Activated CD8-positive, alpha-beta T cell treated with anti-CD3 and anti-CD28 coated beads for 36 hours (primary cell): ENCODE measurements at regions not wholly inside any gene's neighbourhood (a gene's known extent, or its start where the extent isn't known, plus 50 kb on each side); places are given as distances from the start of the nearest gene placed in this dataset.

ENCODE experiments used
- ATAC-seq: fragments of 200-7000 bp; cut with Tn5 transposase; one replicate; pipeline ENCODE4 v1.10.0; 2021; ENCODE audit warnings: mild to moderate bottlenecking, moderate library complexity
- CTCF ChIA-PET: fragments of 350-600 bp; sonication (Branson Sonifier 250); formaldehyde crosslinking; loops from one replicate; lab custom pipeline; 2021; ENCODE audit warnings: antibody characterized with exemption; lab: Charles Lee
- POLR2A ChIA-PET: fragments of 350-600 bp; sonication (Branson Sonifier 250); formaldehyde crosslinking; loops from one replicate; lab custom pipeline; 2021; ENCODE audit warnings: antibody characterized with exemption; lab: Charles Lee
- DNase-seq: peaks from one replicate; pipeline ENCODE4 v3.0.0-alpha.2; 2020
- H3K27ac Mint-ChIP-seq: one replicate; pipeline ENCODE4 v1.8.0; 2021; ENCODE audit warnings: mild to moderate bottlenecking, mixed read lengths
- H3K27me3 Mint-ChIP-seq: one replicate; pipeline ENCODE4 v1.8.0; 2021; ENCODE audit warnings: mixed read lengths
- H3K36me3 Mint-ChIP-seq: one replicate; pipeline ENCODE4 v1.8.0; 2021; ENCODE audit warnings: low read depth, mixed read lengths
- H3K4me1 Mint-ChIP-seq: one replicate; pipeline ENCODE4 v1.8.0; 2021; ENCODE audit warnings: low read depth, mixed read lengths
- H3K4me3 Mint-ChIP-seq: one replicate; pipeline ENCODE4 v1.8.0; 2021; ENCODE audit warnings: mild to moderate bottlenecking, moderate library complexity, mixed read lengths
- H3K9me3 Mint-ChIP-seq: one replicate; pipeline ENCODE4 v1.8.0; 2021; ENCODE audit warnings: mixed read lengths
- intact Hi-C: fragments of 100-400 bp; cut with micrococcal nuclease; formaldehyde crosslinking; loops from one replicate; pipeline ENCODE4 v1.10.0; 2022
- TF ChIP-seq, protein P1 (sequence below): fragments of 200-600 bp; IDR thresholded peaks from one replicate; pipeline ENCODE4 v1.8.0; 2022; ENCODE audit warnings: antibody characterized with exemption, mild to moderate bottlenecking

DNA sequence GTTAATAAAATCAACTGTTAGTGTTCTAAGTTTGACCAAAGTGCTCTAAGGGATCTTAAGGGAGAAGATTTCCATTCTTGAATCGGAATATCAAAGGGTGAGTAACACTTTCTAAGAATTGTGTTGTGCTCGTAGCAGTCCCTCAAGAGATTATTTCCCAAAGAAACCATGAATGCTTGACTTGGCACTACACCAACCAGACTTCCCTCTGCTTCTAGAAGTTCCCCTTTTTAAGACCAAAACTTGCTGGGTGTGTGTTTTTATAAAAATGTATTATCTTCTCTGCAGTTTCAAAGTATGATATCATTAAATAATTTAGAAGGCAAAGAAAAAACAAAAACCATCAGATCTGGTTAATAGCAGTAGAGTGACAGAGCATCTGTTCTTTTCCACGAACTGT, 522.0 kb upstream of the FAM98A start:
- Mint-ChIP-seq H3K4me3 (no peak overlapping the region), H3K27me3 (peaks cover 3% of the 10 kb centered on the region), H3K27ac (no peak overlapping the region), H3K9me3 (peaks cover 4% of the 10 kb centered on the region), H3K36me3 (no peaks in the 10 kb centered on the region), H3K4me1 (no peaks in the 10 kb centered on the region)
- ChIA-PET POLR2A (no interaction called here), CTCF (no interaction called here)
- TF ChIP-seq, protein P1, sequence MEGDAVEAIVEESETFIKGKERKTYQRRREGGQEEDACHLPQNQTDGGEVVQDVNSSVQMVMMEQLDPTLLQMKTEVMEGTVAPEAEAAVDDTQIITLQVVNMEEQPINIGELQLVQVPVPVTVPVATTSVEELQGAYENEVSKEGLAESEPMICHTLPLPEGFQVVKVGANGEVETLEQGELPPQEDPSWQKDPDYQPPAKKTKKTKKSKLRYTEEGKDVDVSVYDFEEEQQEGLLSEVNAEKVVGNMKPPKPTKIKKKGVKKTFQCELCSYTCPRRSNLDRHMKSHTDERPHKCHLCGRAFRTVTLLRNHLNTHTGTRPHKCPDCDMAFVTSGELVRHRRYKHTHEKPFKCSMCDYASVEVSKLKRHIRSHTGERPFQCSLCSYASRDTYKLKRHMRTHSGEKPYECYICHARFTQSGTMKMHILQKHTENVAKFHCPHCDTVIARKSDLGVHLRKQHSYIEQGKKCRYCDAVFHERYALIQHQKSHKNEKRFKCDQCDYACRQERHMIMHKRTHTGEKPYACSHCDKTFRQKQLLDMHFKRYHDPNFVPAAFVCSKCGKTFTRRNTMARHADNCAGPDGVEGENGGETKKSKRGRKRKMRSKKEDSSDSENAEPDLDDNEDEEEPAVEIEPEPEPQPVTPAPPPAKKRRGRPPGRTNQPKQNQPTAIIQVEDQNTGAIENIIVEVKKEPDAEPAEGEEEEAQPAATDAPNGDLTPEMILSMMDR: no peak
- no peak for DNase-seq
- ATAC-seq: no peak
- intact Hi-C loops: no loop called here

DNA sequence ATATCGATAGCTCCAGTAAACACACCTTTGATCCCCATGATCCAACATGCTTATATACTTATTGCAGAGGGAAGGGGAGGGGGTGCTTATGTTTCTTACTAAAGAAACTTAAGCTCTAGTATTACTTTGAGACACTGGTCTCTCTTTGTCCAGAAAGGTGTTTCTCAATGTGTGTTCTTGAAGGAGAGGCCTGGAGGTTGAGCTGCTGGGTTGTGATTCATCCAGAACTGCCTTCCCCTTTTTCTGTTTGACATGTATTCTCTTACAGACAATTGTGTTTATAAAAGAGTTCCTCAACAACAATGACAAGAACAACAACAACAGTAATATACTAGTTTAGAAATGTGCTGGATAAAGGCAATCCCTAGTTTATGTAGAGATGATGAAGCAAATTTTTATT, 516.0 kb upstream of the FAM98A start:
- POLR2A ChIA-PET: no interaction called here

DNA sequence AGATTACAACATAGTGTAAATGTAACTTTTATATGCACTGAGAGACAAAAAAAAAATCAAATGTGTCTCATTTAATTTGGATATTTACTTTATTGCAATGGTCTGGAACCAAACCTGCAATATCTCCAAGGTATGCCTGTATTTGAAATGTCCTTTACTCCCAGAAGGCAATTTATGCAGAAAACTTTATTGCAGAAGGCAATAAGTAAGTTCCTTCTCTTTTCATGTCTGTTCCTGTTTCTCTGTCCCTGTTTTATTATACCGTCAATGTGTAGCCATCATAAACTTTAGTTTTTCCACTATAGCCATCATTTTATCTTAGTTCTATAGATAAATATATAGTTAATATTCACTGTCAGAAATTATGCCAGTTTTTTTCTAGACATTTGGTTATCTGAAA, 513.1 kb upstream of the FAM98A start:
- POLR2A ChIA-PET: no interaction called here
- no peak for ATAC-seq

More for the DNA sequence above, 516.0 kb upstream of the FAM98A start:
- no peak for ATAC-seq
- intact Hi-C loops: no loop called here
- DNase-seq: no peak
- CTCF ChIA-PET: no interaction called here
- Mint-ChIP-seq H3K27ac (no peak overlapping the region), H3K4me3 (no peak overlapping the region), H3K4me1 (no peaks in the 10 kb centered on the region), H3K9me3 (no peaks in the 10 kb centered on the region), H3K36me3 (no peaks in the 10 kb centered on the region), H3K27me3 (peaks cover 3% of the 10 kb centered on the region)
- TF ChIP-seq, protein P1: no peak

DNA sequence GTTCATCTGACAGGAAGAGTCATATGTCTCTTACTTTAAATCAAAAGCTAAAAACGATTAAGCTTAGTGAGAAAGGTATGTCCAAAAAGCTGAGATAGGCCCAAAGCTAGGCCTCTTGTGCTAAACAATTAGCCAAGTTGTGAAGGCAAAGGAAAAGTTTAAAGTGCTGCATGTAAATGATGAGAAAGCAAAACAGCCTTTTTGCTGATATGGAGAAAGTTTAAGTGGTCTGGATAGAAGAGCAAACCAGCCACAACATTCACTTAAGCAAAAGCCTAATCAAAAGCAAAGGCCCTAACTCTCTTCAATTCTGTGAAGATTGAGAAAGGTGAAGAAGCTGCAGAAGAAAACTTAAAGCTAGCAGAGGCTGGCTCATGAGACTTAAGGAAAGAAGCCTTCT, 511.3 kb upstream of the FAM98A start:
- Mint-ChIP-seq H3K36me3 (no peaks in the 10 kb centered on the region), H3K9me3 (no peaks in the 10 kb centered on the region), H3K27ac (no peak overlapping the region), H3K4me3 (no peak overlapping the region), H3K4me1 (no peaks in the 10 kb centered on the region), H3K27me3 (peaks cover 2% of the 10 kb centered on the region)
- CTCF ChIA-PET: no interaction called here
- no peak for DNase-seq
- intact Hi-C loops: no loop called here
- TF ChIP-seq, protein P1: no peak
- POLR2A ChIA-PET: no interaction called here
- ATAC-seq: no peak

More for the DNA sequence above, 513.1 kb upstream of the FAM98A start:
- Mint-ChIP-seq H3K36me3 (no peaks in the 10 kb centered on the region), H3K4me3 (no peak overlapping the region), H3K27me3 (no peaks in the 10 kb centered on the region), H3K4me1 (no peaks in the 10 kb centered on the region), H3K27ac (no peak overlapping the region), H3K9me3 (no peaks in the 10 kb centered on the region)
- DNase-seq: no peak
- intact Hi-C loops: no loop called here
- CTCF ChIA-PET: interaction anchor here (0.6 kb wide), 1 partner anchor 459 kb away, joined by 3 read pairs; no protein-coding TSS in a partner anchor
- TF ChIP-seq, protein P1: no peak

DNA sequence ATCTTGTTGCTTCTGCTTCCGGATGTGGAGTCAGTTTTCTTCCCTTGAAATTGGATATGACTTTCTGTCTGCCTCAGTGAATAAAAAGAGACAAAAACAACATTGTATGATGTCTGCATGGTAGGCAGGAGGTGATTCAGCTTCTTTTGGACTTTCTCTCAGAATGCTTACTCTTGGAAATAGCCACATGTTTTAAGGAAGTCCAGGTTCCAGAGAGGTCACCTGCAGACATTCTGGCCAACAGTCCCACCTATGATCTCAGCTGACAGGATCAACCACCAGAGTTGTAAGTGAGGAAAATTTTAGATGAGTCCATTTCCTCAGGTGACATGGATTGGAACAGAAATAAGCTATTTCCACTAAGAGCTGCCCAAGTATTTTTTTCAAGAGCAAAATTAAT, 508.7 kb upstream of the FAM98A start:
- Mint-ChIP-seq H3K9me3 (no peaks in the 10 kb centered on the region), H3K4me3 (no peak overlapping the region), H3K4me1 (no peaks in the 10 kb centered on the region), H3K27me3 (peaks cover 2% of the 10 kb centered on the region), H3K36me3 (no peaks in the 10 kb centered on the region), H3K27ac (no peak overlapping the region)
- DNase-seq: no peak
- ATAC-seq: no peak
- ChIA-PET POLR2A (no interaction called here), CTCF (no interaction called here)
- intact Hi-C loops: no loop called here
- TF ChIP-seq, protein P1: no peak
